ENCODE measurements at regions not wholly inside any gene's neighbourhood (a gene's known extent, or its start where the extent isn't known, plus 50 kb on each side); places are given as distances from the start of the nearest gene placed in this dataset.

DNA sequence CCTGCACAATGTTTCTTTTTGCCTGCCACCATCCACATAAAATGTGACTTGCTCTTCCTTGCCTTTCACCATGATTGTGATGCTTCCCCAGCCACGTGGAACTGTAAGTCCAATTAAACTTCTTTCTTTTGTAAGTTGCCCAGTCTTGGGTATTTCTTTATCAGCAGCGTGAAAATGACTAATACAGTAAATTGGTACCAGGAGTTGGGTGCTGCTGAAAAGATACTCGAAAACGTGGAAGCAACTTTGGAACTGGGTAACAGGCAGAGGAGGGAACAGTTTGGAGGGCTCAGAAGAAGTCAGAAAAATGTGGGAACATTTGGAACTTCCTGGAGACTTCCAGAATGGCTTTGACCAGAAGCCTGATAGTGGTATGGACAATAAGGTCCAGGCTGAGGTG lies 425.3 kb downstream of the GPATCH2 start:
- H3K9me3 Mint-ChIP-seq: peaks cover 12% of the 10 kb centered on the region

DNA sequence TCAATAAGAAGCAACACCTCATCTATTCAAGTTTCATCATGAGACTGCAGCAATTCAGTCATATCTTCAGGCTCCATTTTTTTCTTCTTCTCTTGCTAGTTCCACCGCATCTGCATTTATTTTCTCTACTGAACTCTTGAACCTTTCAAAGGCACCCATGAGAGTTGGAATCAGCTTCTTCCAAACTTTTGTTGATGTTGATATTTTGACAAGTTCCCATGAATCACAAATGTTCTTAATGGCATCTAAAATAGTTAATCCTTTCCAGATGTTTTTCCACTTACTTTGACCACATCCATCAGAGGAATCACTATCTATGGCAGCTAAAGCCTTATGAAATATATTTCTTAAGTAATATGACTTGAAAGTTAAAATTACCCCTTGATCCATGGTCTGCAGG lies 434.3 kb downstream of the GPATCH2 start:
- no peaks in the 10 kb centered on the region for H3K4me1 Mint-ChIP-seq
- H3K9me3 Mint-ChIP-seq: peaks cover 9% of the 10 kb centered on the region
- H3K27ac Mint-ChIP-seq: no peak overlapping the region
- TF ChIP-seq, protein P1, sequence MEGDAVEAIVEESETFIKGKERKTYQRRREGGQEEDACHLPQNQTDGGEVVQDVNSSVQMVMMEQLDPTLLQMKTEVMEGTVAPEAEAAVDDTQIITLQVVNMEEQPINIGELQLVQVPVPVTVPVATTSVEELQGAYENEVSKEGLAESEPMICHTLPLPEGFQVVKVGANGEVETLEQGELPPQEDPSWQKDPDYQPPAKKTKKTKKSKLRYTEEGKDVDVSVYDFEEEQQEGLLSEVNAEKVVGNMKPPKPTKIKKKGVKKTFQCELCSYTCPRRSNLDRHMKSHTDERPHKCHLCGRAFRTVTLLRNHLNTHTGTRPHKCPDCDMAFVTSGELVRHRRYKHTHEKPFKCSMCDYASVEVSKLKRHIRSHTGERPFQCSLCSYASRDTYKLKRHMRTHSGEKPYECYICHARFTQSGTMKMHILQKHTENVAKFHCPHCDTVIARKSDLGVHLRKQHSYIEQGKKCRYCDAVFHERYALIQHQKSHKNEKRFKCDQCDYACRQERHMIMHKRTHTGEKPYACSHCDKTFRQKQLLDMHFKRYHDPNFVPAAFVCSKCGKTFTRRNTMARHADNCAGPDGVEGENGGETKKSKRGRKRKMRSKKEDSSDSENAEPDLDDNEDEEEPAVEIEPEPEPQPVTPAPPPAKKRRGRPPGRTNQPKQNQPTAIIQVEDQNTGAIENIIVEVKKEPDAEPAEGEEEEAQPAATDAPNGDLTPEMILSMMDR (IDR thresholded peaks at IDR 0.05; ENCODE audit: unreplicated experiment in 3 of 3): no peak
- H3K36me3 Mint-ChIP-seq (ENCODE audit: low read depth): peaks cover 5% of the 10 kb centered on the region
- H3K27me3 Mint-ChIP-seq (ENCODE audit: low read depth): no peaks in the 10 kb centered on the region
- H3K4me3 Mint-ChIP-seq: no peak overlapping the region

More for the DNA sequence above, 425.3 kb downstream of the GPATCH2 start:
- Mint-ChIP-seq H3K27ac (no peak overlapping the region), H3K4me1 (no peaks in the 10 kb centered on the region), H3K27me3 (ENCODE audit: low read depth) (no peaks in the 10 kb centered on the region), H3K4me3 (no peak overlapping the region), H3K36me3 (ENCODE audit: low read depth) (no peaks in the 10 kb centered on the region)
- TF ChIP-seq, protein P1 (IDR thresholded peaks at IDR 0.05; ENCODE audit: unreplicated experiment in 3 of 3): no peak

DNA sequence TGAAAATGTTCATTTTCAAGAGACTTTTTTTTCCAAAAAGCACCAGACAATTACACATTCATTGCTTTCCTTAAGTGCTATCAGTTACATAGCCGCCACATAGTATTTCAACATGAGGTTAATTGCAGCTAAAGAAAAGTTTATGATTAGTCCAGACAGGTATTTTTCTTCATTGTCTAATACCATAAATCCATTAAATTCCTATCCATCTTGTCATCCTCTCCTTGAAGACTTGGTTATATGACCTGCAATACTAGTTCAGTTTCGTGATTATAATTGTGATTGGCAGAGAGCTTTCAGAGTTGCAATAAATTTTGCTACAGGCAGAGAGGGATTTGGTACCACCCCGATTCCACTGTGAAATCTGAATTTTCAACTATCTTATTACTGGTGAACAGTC lies 437.7 kb downstream of the GPATCH2 start:
- H3K4me3 Mint-ChIP-seq: no peak overlapping the region
- H3K36me3 Mint-ChIP-seq (ENCODE audit: low read depth): peaks cover 5% of the 10 kb centered on the region
- H3K9me3 Mint-ChIP-seq: peaks cover 4% of the 10 kb centered on the region
- H3K27ac Mint-ChIP-seq: no peak overlapping the region
- H3K4me1 Mint-ChIP-seq: no peaks in the 10 kb centered on the region
- TF ChIP-seq, protein P1 (IDR thresholded peaks at IDR 0.05; ENCODE audit: unreplicated experiment in 3 of 3): no peak
- no peaks in the 10 kb centered on the region for H3K27me3 Mint-ChIP-seq (ENCODE audit: low read depth)

DNA sequence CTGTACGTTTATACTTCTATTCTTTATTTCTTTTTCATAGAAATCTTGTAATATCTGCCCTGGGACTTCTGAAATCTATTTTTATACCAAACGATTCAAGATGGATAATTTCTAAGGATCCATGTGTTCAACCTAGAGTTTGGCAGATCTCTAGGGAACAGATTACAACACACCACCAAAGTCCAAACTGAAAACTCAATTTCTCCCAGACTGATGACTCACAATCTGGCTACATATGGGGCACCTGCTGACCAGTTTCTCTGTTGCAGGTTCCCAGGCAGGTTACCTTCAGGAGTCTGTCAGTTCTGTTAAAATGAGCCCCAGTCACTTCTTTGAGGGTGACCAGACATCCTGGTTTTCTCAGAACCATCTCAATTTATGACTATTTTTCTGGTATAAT lies 439.4 kb downstream of the GPATCH2 start:
- peaks cover 8% of the 10 kb centered on the region for H3K9me3 Mint-ChIP-seq
- H3K27ac Mint-ChIP-seq: no peak overlapping the region
- no peak overlapping the region for H3K4me3 Mint-ChIP-seq
- TF ChIP-seq, protein P1 (IDR thresholded peaks at IDR 0.05; ENCODE audit: unreplicated experiment in 3 of 3): no peak
- no peaks in the 10 kb centered on the region for H3K4me1 Mint-ChIP-seq
- no peaks in the 10 kb centered on the region for H3K27me3 Mint-ChIP-seq (ENCODE audit: low read depth)
- H3K36me3 Mint-ChIP-seq (ENCODE audit: low read depth): peaks cover 2% of the 10 kb centered on the region

DNA sequence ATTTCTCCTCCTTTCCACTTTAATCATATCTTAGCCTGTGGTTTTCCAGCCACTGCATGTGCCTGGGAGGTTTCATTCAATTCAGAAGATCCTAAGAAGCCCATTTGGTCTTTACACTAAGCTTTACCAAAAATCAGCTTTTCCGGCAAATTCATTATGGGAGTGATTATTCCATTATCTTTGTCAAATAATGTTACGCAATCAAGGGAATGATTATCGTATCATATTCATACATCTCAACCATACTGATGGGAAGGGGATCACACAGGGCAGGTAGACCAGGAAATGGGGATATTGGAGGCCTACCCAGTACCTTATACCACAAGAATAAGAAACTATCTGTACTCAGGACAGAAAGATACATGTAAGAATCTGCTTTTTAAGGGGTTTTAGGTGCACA lies 440.5 kb downstream of the GPATCH2 start:
- Mint-ChIP-seq H3K27me3 (ENCODE audit: low read depth) (no peaks in the 10 kb centered on the region), H3K36me3 (ENCODE audit: low read depth) (no peaks in the 10 kb centered on the region), H3K4me3 (no peak overlapping the region), H3K4me1 (no peaks in the 10 kb centered on the region), H3K9me3 (peaks cover 7% of the 10 kb centered on the region), H3K27ac (no peak overlapping the region)
- TF ChIP-seq, protein P1 (IDR thresholded peaks at IDR 0.05; ENCODE audit: unreplicated experiment in 3 of 3): no peak

DNA sequence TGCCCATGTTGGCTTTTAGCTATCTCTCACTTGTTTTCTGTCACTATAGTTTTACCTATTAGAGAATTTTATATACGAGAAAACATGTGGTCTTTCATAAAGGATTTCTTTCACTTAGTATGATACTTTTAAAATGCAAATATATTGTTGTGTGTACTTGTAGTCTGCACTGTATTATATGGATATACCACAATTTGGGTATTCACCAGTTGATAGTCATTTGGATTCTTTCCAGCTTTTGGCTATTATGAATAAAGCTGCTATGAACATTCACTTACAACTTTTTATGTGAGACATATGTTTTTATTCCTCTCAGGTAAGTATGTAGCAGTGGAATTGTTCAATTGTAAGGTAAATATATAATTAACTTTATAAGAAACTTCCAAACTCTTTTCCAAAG lies 441.5 kb downstream of the GPATCH2 start:
- H3K27ac Mint-ChIP-seq: no peak overlapping the region
- H3K4me1 Mint-ChIP-seq: no peaks in the 10 kb centered on the region
- H3K9me3 Mint-ChIP-seq: peaks cover 7% of the 10 kb centered on the region
- TF ChIP-seq, protein P1 (IDR thresholded peaks at IDR 0.05; ENCODE audit: unreplicated experiment in 3 of 3): no peak
- H3K36me3 Mint-ChIP-seq (ENCODE audit: low read depth): no peaks in the 10 kb centered on the region
- no peak overlapping the region for H3K4me3 Mint-ChIP-seq
- no peaks in the 10 kb centered on the region for H3K27me3 Mint-ChIP-seq (ENCODE audit: low read depth)
